ENCODE measurements at regions not wholly inside any gene's neighbourhood (a gene's known extent, or its start where the extent isn't known, plus 50 kb on each side); places are given as distances from the start of the nearest gene placed in this dataset.

GRCh38 chr22:47278655-47279054 lies 516.2 kb downstream of the TBC1D22A start:
- no peak for DNase-seq

DNA sequence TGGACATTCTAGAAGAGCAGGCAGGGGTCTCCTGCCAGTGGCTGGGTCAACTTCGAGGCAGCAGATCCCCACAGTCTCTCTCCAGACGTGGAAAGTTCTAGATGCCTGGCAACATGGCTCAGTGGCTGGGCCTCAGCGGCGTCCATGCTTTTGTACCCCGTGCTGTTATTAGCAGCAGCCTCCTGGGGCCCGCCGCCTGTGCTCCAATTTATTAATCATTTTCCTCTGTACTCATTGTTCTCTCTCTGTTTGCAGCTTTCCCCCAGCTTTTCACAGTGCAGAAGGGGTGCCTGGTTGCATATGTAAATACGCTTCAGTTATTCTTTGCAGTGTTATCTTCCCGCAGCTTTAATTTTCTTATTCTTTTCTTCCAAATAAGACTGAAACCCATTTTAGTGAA lies 515.1 kb downstream of the TBC1D22A start:
- no peak for DNase-seq

DNA sequence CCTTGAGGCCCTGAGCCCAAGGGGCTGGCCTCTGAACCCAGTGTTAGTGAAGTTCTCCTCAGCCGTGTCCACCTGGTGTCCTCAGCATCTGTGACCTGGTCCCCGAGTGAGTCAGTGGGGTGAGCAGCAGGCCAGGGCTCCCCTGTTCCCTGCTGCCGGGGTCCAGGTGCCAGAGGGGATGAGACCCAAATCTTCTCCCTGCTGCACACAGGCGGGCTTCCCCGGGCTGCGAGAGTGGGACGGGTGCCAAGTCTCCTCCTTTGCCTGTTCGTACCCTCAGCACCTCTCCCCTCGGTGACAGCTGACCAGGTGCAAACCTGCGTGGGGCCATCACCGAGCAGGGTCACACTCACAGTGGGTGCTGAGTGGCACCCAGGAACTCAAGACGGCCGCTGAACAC lies 514.5 kb downstream of the TBC1D22A start:
- DNase-seq = no peak

DNA sequence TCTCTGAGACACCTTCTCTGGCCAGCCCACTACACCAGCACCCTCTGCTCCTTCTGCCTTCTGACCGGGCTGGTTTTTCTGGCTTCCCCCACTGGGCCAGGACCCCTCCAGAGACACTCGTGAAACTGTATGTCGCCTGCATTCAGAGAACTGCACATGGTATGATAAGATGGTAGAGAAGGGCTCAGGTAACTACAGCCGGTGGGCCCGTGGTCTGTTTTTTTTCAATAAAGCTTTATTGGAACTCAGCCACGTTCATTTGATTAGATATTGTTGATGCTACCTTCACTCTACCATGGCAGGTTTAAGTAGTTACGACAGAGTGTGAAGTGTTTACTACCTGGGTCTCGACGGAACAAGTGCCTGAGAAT lies 514.0 kb downstream of the TBC1D22A start:
- DNase-seq = no peak

DNA sequence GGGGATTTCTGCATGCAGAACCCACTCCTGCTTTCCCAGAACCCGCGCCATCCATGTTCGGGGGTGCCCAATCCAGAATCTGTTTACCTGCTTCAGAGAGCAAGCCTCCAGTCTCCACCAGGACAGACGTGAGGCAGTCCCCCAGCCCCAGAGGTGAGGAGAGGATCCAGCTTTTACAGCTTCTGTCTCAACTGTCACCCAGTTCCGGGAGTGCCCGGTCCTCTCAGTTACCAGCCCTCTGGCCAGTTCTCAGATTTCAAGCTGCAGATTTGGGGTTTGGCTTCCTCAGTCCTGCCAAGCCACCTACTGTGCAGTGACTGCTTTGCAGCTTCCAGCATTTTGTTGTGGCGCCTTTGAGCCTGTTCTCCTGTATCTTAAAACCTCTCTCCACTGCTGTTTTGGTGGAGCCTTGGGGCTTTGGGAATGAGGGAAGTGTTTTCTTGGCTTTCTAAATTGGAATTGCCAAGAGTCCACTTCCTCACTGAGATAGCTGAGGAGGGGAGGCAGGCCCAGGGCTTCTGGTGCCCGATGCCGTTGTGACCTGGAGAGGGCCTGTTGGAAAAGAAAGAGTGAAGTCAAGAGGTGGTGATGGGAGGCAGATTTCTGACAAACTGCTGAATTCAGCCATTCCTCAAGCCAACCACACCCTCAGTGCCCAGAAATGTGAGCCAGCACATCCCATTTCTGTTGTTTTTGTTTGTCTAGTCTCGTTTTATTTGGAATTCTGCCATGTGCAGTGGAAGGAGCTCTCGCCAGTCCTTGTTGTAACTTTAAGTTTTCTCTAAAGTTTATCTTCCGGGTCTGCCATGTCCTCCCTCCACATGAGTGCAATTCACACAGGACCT lies 513.4 kb downstream of the TBC1D22A start:
- no peak for DNase-seq

DNA sequence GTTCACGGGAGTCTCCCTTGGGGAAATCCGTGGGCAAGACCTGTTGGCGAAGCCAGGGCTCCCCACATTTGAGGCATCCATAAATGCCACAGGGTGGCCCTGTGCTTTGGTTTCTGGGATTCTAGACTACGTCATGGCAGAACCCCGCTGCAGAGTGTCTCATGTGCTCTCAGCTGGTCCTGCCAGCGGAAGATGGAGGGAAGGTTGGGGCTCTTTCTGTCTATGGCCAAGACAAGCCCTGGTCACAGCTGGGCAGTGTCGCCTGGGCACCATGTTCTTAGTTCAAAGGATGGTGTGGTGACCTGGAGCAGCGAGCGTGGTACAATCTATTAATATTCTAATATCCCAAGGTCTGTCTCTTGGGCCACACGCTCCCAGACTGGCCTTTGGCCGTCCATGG lies 511.7 kb downstream of the TBC1D22A start:
- no peak for DNase-seq

DNA sequence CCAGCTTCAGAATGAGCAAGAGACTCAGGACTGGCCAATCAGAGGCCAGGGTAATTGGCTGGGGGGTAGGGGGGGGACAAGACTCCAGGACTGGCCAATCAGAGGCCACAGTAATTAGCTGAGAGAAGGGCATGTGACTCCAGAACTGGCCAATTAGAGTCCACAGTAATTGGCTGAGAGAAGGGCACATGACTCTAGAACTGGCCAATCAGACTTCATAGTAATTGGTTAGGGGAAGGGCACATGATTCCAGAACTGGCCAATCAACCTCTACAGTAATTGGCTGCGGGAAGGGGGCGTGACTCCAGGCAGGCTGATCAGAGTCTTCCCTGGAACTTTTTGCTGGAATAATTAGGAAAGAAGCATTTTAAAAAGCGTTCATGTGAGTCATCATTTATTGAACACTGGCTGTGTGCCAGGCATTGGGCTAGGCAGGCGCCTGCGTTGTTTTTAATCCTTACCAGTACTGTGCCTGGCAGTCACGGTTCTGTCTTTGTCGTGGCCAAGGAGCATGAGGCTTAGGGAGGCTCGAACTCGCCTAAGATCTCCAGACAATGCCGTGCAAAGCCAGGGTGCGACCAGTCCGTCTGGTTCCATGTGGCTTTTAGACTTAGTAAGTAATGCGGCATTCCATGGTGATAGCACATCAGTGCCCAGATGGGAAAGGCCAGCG lies 508.1 kb downstream of the TBC1D22A start:
- no peak for DNase-seq

- DNase-seq = no peak
Observed at GRCh38 chr22:47269516-47270088, 507.2 kb downstream of the TBC1D22A start.

- no peak for DNase-seq
Observed at GRCh38 chr22:47267513-47268282, 505.2 kb downstream of the TBC1D22A start.

GRCh38 chr22:47266329-47266728 lies 503.9 kb downstream of the TBC1D22A start:
- DNase-seq = no peak

DNA sequence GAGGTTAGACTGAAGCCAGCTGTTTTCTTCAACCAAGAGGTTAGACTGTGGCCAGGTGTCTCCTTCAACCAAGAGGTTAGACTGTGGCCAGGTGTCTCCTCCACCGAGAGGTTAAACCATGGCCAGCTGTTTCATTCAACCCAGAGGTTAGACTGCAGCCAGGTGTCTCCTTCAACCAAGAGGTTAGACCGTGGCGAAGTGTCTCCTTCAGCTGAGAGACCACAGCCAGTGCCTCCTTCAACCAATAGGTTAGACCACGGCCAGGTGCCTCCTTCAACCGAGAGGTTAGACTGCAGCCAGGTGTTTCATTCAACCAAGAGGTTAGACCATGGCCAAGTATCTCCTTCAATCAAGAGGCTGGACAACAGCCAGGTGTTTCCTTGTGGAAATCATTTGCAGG lies 498.1 kb downstream of the TBC1D22A start:
- DNase-seq = no peak

GRCh38 chr22:47259990-47260389 lies 497.5 kb downstream of the TBC1D22A start:
- DNase-seq = no peak

- no peak for DNase-seq
Observed at GRCh38 chr22:47259049-47259448, 496.6 kb downstream of the TBC1D22A start.

- no peak for DNase-seq
Observed at GRCh38 chr22:47257976-47258375, 495.5 kb downstream of the TBC1D22A start.

GRCh38 chr22:47257566-47257965 lies 495.1 kb downstream of the TBC1D22A start:
- no peak for DNase-seq

GRCh38 chr22:47251911-47252310 lies 489.5 kb downstream of the TBC1D22A start:
- no peak for DNase-seq

- no peak for DNase-seq
Observed at GRCh38 chr22:47250995-47251765, 488.7 kb downstream of the TBC1D22A start.

- DNase-seq = no peak
Observed at GRCh38 chr22:47249370-47249928, 487.0 kb downstream of the TBC1D22A start.

DNA sequence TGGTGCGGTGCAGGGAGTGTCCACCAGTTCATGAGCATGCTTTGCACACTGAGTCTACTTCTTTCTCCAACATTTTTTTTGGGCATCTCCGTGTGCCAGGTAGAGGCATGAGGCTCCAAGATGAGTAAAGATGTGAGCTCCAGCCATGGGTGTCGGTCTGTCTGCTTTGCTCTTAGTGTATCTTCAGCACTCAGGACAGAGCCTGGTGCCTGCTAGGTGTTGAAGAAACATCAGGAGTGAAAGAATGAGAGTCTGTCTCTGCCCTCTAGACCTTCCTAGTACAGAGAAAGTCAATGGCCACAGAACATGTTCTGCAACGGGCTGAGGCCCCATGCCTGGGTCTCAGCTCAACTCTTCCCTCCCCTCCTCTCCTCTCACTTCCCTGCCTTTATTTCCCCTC lies 486.5 kb downstream of the TBC1D22A start:
- no peak for DNase-seq

- DNase-seq = no peak
Observed at GRCh38 chr22:47247579-47248240, 485.3 kb downstream of the TBC1D22A start.

DNA sequence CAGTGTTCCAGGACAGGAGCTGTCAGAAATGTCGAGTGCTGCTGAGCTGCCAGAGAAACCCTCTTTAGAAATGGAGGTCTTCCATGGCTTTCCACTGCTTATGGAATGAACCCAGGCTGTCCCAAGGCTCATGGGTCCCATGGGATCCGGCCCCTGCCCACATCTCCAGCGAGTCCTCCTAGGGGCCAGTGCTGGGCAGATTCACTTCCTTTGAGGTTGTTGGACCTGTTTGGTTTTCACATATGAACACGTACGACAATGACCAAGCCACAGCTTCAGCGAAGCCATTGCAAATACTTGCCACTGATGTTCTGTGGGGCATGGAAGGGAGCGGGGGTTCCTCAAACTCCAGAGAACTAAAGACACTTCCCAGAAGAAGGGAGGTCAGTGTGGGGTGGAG lies 483.3 kb downstream of the TBC1D22A start:
- DNase-seq = no peak

DNA sequence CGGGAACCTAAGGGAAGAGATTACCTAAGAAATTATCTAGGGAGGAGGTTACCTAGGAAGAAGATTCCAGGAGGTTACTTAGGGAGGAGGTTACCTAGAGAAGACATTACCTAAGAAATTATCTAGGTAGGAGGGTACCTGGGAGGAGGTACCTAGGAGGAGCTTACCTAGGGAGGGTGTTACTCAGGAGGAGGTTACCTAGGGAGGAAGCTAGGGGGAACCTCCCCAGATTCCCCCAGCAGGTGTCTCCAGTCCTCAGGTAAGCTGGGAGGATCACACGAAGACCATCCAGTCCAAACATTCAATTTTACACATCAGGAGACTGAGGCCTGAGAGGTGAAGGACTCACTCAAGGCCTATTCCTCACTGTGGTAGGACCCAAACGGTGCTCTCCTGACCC lies 482.8 kb downstream of the TBC1D22A start:
- no peak for DNase-seq
